ENCODE measurements at regions not wholly inside any gene's neighbourhood (a gene's known extent, or its start where the extent isn't known, plus 50 kb on each side); places are given as distances from the start of the nearest gene placed in this dataset.
A peak's percentile ranks its signal among the peaks of the same experiment; 100 is the strongest.

DNA sequence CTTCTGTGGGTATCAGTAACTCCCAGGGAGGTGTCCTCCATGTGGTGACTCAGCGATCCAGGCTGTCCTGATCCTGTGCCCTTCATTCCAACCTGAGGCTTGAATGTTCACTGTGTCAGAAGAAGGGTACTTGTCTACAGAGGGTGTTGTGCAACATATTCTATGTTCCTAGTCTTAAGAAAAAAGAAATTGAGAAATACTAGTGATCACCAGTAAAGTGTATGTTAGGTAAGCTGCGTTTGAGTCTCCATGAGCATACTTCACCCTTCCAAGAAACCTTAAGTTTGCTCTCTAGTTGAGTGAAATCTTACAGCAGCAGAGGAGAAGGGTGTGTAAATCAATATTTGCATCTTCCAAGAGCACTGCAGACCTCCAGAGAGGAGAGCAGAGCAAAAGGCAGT, 122.2 kb upstream of the SLC24A5 start:
- DNase-seq = no peak

- DNase-seq = peak; percentile 95
These were observed 119.3 kb upstream of the SLC24A5 start for GRCh38 chr15:48001393-48002039.

DNA sequence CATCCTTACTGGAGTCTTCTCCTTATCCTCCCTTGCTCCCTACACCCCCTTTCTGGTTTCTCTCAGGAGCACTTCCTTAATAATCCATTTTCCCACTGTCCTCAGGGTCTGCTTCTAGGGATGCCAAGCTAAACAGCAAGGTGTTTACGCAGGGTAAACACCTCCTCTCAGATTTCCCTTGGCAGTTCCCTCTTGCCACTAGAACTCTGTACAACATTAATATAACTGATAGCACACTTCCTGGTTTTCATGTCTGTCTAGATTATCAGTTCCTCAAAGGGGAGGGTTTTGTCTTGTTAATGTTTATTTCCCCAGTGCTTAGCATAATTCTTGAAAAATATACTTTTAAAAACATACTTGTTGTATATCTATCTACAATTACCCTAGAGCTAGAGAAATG, 118.0 kb upstream of the SLC24A5 start:
- peak; percentile 29 for DNase-seq

DNA sequence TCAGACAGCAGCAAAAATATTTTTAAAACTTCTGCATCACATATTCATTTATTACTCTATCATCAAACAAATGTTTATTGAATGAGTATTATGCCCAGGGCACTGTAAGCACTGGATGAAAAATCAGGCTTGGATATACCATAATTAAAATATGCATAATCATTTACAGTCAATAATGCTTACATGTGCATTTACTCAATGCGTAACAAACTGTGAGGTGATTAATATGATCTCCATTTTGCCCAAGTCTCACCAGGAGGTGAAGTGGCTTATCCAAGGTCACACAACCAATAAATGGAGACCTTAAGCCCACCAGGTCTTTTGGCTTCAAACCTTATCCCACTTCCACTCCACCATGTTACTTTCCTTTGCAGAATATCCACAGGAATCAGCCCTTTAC, 117.3 kb upstream of the SLC24A5 start:
- DNase-seq = no peak

- no peak for DNase-seq
These were observed 115.7 kb upstream of the SLC24A5 start for GRCh38 chr15:48005077-48005476.

DNA sequence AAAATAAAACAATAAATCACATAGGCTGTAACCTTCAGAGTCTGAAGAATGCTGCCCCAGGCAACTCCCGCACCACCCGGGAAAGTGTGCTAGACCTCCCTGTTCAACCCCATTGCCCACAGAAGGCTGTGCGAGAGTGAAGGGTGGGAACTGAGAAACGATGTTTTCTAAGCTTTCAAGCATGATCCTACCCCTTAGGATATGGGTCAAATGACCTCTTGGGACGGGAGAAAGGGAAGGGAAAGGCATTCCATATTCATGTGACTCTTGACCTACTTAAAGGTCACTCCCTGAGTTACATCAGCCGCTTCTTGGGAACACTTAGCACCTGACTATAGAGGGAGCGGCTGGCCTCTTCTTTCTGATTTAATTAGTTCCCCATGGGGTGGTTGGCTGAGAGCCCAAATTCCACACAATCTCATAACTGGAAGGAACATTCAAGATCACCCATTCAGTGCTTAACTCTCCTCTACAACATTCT, 114.7 kb upstream of the SLC24A5 start:
- DNase-seq = no peak

DNA sequence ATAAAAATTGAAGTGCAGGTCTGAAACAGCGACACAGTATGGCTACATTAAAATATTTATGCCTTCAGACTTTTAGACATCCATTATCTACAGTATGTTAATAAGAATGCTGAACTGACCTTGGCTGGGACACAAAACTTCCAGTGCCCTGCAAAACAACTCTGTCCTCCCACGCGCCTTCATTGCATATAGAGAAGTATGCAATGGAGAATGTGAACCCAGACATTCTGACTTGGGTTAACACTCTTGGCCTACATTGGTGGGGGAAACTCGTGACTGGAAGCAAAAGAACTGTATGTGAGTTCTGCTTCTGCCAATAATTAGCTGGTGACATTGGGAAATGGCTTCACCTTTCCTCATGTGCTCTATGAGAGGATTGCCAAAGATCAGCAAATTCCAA, 110.5 kb upstream of the SLC24A5 start:
- no peak for DNase-seq

GRCh38 chr15:48012191-48012590, 108.6 kb upstream of the SLC24A5 start:
- no peak for DNase-seq

DNA sequence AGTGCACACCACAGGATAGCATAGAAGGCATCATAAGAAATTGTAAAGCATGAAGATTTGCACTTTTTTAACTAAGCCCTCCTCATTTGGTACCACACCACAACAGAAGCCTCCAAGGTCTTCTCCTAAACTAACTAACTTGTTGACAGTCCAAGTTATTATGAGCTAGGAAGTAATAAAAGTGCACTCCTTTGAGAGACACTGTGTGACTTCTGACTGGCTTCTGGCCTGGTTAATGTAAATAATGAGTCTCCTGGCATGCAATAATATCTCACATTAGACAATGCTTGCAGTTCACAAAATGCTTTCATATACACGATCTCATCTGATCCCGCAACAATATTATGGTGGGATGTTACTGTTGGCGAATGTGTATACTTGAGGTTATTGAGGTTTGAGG, 103.9 kb upstream of the SLC24A5 start:
- DNase-seq = no peak

- DNase-seq = no peak
These were observed 103.0 kb upstream of the SLC24A5 start for GRCh38 chr15:48017747-48018146.

GRCh38 chr15:48020166-48020565, 100.6 kb upstream of the SLC24A5 start:
- no peak for DNase-seq

GRCh38 chr15:48021336-48022086, 99.3 kb upstream of the SLC24A5 start:
- DNase-seq = no peak

- peak; percentile 25 for DNase-seq
These were observed 95.7 kb upstream of the SLC24A5 start for GRCh38 chr15:48025118-48025517.

DNA sequence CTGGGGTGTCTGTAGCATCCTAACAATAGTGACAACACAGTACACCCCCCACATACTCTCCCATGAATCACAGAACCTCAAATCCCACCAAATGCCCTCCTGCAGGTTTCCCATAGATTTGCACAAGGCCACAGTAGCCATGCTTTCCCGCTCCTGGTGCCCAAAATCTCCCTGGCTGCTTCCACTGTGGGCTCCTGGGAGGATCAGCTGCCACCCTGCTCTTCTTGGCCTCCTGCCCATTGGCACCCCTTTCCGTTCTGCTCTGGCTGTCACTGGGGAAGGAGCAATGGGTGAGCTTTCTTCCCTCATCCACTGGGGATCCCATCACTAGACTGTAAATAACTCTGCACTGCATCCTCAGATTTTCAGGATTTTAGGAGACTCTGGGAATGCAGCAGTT, 92.1 kb upstream of the SLC24A5 start:
- DNase-seq = no peak

DNA sequence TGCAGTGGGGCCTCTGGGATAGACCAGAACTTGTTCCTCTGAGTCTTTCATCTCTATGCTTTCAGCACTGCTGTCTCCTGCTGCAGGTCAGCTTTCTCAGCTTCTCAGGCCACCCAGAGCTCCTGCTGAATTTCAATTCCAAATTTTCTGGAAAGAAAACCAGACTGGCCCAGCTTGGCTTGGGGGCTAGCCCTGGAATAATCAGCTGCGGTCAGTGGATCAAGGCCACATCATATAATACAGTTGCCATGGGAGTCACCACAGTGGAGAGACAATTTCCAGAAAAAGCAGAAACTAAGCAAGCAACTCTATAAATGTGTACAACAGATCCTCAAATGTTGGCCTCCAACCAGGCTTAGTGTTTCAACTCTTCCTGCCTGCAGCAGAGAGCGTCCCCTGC, 91.1 kb upstream of the SLC24A5 start:
- no peak for DNase-seq

- no peak for DNase-seq
These were observed 89.3 kb upstream of the SLC24A5 start for GRCh38 chr15:48031466-48031865.

- DNase-seq = no peak
These were observed 88.8 kb upstream of the SLC24A5 start for GRCh38 chr15:48031973-48032372.

DNA sequence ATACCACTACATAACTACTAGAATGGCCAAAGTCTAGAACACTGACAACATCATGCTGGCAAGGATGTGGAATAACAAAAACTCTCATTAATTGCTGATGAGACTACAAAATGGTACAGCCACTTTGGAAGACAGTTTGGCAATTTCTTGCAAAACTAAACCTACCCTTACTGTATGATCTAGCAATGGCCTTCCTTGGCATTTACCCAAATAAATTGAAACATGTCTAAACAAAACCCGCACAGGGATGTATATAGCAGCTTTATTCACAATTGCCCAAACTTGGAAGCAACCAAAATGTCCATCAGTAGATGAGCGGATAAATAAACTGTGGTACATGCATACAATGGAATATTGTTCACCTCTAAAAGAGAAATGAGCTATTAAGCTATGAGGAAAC, 87.9 kb upstream of the SLC24A5 start:
- no peak for DNase-seq

DNA sequence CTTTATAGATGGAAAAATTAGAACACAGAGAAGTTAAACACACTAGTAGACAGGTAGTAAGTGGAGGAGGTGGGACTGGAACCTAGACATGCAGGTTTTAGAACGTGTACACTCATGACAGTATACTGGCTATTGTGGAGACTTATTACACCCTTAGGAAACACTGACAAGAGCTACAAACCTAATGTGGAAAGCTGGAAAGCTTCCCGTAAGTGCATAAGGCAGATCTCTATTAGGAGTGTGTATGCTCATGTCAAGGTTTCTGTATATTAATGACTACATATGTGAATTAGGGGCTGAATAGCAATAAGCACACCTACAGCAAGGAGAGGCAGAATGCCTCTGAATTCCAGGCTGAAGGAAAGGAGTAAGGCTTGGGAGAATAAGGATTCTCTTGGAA, 82.6 kb upstream of the SLC24A5 start:
- no peak for DNase-seq

DNA sequence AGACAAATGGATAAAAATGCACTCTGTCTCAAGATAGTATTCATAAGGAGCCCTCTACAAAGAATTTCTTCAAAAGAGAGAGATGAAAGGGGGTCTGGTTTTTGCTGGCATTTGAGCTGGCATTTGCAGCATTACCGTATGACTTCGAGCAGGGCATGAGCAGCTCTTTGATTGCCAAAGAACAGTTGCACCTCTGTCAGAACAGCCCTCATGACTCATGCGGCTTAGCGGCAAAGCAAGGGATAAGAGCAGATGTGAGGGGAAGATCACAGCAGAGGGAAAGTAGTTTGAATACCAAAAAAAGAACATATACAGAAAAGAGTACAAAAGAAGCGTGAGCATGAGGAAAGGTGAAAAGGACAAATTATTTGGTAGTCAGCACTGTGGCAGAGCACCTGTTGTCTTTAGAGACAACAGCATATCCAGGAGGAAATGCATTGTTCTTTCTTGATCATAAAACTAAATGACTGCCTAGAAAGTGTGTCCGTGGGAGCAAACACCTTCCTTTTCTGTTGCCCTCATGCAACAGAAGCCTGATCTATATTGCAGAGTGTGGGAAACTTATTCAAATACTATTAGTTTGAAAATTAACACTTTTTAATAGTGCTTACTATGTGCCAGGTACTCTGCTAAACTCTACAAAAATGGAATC, 80.5 kb upstream of the SLC24A5 start:
- DNase-seq = peak; percentile 89

- no peak for DNase-seq
These were observed 79.3 kb upstream of the SLC24A5 start for GRCh38 chr15:48041454-48041853.

DNA sequence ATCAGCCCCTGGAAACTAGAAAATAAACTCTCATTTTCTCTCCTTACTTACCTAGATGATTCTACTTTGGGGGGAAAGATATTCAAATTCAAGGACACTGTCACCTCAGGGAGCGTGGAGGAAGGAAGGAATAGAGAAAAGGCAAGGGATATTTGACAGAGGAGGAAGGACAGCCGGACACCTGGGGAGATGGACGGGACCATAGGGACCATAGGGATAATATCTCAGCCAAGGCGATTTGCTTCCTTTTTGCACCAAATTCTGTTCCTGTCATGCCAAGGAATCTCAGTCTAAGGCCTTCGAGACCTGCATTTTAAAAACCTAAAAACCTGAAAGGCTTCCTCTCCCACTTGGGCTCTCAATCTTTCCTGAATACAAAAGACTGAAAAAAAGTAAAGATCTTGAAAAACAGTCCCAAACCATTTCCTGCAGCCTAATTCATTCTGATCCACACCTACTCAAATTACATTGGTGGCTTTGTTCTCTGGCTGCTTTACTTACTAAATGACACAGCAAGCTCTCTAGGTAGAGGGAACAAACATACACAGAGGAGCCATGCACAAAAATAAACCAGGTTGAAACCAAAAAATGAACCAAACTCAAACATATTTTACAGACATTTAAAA, 73.9 kb upstream of the SLC24A5 start:
- no peak for DNase-seq

DNA sequence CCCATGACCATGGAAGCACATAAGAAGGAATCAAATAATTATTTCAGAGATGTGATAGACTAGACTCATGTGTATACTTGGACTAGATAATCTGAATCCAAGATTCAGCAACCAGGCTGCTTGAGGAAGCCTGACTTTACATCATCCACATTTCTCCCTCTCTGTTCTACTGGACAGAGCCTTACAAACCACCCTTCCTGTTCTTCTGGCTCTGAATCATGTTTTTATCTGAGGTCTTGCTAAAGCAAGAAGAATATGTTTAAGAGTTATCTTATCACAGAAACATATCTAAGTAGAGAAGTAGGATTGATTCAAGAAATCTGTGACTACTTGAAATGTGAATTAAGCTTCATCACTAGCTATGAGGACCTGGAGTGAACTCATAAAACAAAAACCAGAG, 71.1 kb upstream of the SLC24A5 start:
- DNase-seq = no peak

DNA sequence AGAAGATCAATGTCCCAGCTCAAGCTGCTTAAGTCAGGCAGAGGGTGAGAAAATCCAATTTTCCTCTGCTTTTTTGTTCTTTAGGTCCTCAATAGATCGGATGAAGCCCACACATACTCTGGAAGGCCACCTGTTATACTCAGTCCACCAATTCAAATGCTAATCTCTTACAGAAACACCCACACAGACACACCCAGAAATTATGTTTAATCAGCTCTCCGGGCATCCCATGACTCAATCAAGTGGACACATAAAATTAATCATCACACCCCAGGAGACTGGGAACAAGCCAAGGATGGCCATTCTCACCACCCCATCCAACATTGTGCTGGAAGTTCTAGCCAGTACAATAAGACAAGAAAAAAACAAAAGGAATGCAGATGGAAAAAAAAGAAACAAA, 67.8 kb upstream of the SLC24A5 start:
- no peak for DNase-seq

Measured in RPMI8226 (cell line).